SK-N-MC (cell line): ENCODE measurements at regions not wholly inside any gene's neighbourhood (a gene's known extent, or its start where the extent isn't known, plus 50 kb on each side); places are given as distances from the start of the nearest gene placed in this dataset.

Experiments
- DNase-seq: peaks from one replicate; pipeline ENCODE4 v3.0.0-alpha.2; 2011; ENCODE audit warnings: low read depth, low spot score
- H3K27ac ChIP-seq: fragments of 200-600 bp; sonication (generic); 2 replicates; pipeline ENCODE4 v1.5.1; 2016; ENCODE audit warnings: mixed run types
- H3K36me3 ChIP-seq: fragments of 200-600 bp; sonication (generic); 2 replicates; pipeline ENCODE4 v1.6.1; 2017; ENCODE audit warnings: antibody characterized with exemption, low read length, mixed read lengths; ENCODE audit not compliant: insufficient read depth
- H3K4me3 ChIP-seq: fragments of 200-600 bp; sonication (generic); 2 replicates; pipeline ENCODE4 v1.5.1; 2016
- H3K9ac ChIP-seq: fragments of 200-600 bp; sonication (generic); 2 replicates; pipeline ENCODE4 v1.8.0; 2017; ENCODE audit warnings: mixed run types, mixed read lengths; ENCODE audit not compliant: insufficient read length
- H3K9me3 ChIP-seq: fragments of 200-600 bp; sonication (generic); 2 replicates; pipeline ENCODE4 v1.6.1; 2017; ENCODE audit warnings: low read depth, mild to moderate bottlenecking, antibody characterized with exemption, low read length, moderate library complexity, mixed read lengths
- EZH2 ChIP-seq: fragments of 200-600 bp; sonication (generic); IDR thresholded peaks from one replicate; pipeline ENCODE4 v1.6.1; 2017; ENCODE audit warnings: antibody characterized with exemption
- FOXP2 ChIP-seq: optimal IDR thresholded peaks from 2 replicates; pipeline ENCODE3; 2011; ENCODE audit warnings: mild to moderate bottlenecking, moderate library complexity; ENCODE audit not compliant: insufficient read depth; ENCODE audit errors: extremely low read length, control extremely low read depth
- POLR2AphosphoS5 ChIP-seq: IDR thresholded peaks from 2 replicates; pipeline ENCODE4 v1.6.1; 2012; ENCODE audit warnings: mild to moderate bottlenecking, low read depth, low read length, borderline replicate concordance

DNA sequence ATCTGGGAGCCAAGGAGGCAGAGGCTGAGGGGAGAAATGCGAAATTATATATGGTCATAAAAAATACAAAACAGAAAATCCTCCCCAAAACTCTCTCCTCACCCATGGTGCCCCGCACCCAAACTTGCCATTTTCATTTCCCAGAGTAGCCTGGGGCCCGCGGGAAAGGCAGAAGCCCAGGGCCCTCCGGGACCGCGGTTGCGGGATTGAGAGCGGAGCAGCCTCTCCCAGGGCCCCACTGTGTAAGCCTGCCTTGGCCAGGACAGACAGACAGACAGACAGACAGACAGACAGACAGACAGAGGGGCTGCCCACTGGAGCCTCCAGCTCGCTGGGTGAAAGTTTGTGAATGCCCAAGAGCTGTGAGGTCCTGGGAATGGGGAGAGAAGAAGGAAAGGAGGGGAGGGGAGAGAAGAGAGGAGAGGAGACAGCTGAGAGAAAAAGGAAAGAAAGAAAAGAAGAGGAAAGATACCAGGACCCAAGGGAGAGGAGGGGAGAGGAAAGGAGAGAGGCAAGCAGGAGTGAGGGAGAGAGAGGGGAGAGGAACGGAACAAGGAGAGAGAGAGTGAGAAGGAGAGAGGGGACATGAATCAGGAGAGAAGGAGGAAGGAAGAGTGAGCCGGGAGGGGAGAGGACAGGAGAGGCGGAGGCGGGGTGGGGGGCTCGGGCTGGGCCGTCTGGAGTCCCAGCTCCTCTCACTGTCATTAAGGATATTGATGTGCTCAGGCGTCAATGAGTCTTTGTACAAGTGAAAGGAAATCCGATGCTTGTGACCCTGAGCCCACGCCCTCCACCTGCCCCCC, 69.3 kb upstream of the CASZ1 start:
- H3K27ac ChIP-seq: no peak overlapping the region
- no peaks in the 10 kb centered on the region for H3K9me3 ChIP-seq
- no peak overlapping the region for H3K9ac ChIP-seq
- no peak for TF ChIP-seq FOXP2
- no peak for TF ChIP-seq POLR2AphosphoS5
- no peak for TF ChIP-seq EZH2
- peak overlapping the region; percentile 20 for H3K4me3 ChIP-seq
- no peaks in the 10 kb centered on the region for H3K36me3 ChIP-seq
- no peak for DNase-seq

DNA sequence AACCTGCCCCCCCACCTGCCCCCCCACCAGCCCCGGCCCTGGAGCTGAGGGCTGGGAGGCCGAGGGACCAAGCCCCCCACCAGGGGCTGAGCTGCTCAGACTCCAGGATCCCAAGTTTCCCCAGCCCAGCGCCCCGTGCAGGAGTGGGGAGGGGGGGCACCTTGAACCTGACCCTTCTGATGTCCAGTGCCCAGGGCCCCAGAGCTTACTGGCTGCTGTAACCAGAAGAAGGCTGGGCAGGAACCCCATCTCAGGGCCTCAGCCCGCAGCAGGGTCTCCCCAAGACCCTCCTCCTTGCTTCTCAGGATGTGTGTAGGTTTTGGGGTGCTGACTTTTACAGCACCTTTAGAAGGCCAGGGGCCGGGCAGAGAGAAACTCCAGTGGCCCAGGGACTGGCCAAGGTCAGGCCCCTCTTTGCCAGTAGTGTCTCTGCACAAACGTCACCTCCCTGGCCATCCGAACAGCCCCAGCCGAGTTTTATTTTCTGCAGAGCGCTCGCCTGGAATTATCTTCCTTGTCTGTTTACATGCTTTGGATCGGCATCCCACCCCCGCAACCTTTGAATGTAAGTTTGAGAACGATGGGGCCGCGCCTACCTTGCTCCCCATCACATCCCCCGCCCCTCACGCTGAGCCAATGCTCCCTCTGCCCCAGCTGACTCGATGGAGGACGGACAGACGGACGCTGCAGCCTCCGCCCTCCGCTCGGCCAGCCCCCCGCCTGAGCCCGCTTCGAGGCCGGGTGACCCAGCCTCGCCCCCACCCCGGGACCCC, 70.1 kb upstream of the CASZ1 start:
- peak overlapping the region; percentile 77 for H3K4me3 ChIP-seq
- DNase-seq: no peak
- H3K9ac ChIP-seq: no peak overlapping the region
- no peak overlapping the region for H3K27ac ChIP-seq
- no peaks in the 10 kb centered on the region for H3K9me3 ChIP-seq
- H3K36me3 ChIP-seq: no peaks in the 10 kb centered on the region
- TF ChIP-seq EZH2 (no peak), FOXP2 (no peak), POLR2AphosphoS5 (no peak)

DNA sequence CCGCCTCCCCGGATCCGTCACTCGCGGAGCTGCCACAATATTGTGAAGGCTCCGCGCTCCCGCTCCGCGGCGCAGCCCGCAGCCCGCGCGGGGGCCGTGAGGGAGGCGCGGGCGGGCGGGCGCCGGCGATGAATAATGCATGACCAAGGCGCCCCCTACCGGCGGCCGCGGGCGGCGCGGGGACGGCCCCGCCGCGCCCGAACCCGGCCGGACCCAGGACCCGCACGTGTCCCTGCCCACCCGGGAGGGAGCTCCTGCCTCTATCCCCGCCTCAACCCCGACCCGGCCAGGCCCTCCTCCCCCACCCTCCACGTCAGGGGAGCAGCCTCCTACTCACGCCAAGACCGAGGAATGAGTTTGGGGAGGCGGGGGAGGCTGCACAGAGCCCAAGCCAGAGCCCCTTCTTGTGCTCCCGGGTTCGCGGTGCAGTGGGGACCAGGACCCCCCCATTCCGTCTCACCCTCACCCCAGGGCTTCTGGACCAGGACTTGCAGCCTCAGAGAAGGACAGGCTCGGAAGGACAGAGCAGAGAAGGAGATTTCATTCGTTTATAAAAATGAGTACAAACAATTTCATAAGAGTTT, 70.8 kb upstream of the CASZ1 start:
- H3K36me3 ChIP-seq: no peaks in the 10 kb centered on the region
- H3K9ac ChIP-seq: peak overlapping the region; percentile 69
- DNase-seq: no peak
- no peak overlapping the region for H3K27ac ChIP-seq
- H3K4me3 ChIP-seq: peak overlapping the region; percentile 77
- no peak for TF ChIP-seq POLR2AphosphoS5
- no peaks in the 10 kb centered on the region for H3K9me3 ChIP-seq

DNA sequence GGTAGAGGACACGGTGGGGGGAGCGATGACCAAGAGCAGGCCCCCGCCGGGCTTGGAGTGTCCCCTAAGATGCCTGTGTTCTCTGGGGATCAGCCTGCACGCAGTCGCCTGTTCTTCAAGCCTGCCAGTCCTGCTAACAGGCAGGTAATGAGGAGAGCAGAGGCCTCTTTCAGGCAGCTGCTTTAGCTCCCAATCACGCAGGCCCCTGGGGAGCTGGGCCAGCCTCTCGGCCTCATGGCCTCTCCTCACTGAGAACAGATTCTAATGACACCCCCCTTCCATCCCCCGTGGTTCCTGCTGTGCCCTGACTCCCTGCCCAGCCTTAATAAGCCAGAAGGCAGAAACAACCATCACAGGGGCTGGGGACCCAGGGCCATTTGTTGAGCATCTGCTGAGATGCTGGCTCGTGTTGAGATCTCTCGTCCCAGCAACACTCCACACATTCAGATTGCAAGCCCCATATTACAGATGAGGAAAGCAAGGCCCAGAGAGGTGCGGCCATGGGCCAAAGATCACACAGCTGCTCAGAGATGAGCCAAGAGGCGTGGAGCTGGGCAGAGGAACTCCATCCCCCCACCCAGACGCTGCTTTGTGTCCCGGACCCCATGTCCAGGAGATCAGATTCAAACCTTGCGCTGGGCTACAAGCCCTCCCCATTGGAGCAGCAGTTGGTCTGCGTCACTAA, 71.6 kb upstream of the CASZ1 start:
- H3K27ac ChIP-seq: no peak overlapping the region
- H3K9me3 ChIP-seq: no peaks in the 10 kb centered on the region
- H3K4me3 ChIP-seq: no peak overlapping the region
- peak overlapping the region; percentile 69 for H3K9ac ChIP-seq
- TF ChIP-seq EZH2 (no peak), POLR2AphosphoS5 (no peak), FOXP2 (no peak)
- DNase-seq: no peak
- no peaks in the 10 kb centered on the region for H3K36me3 ChIP-seq

DNA sequence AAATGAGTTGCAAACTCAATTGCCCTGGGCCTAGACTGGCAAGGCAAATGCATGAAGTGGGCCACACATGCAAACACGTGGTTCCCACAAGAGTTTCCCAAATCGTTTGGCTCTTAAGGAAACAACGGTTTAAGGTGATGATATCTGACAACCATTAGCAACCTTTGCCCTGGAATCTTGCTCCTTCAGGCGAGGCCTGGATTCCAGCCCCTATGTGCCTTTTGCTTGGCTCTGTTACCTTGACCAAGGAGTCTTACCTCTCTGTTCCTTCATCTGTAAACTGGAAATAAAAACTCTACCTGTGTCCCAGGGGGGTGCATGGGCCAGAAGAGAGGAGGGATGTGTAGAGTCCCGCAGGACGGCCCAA, 72.1 kb upstream of the CASZ1 start:
- no peaks in the 10 kb centered on the region for H3K9me3 ChIP-seq

DNA sequence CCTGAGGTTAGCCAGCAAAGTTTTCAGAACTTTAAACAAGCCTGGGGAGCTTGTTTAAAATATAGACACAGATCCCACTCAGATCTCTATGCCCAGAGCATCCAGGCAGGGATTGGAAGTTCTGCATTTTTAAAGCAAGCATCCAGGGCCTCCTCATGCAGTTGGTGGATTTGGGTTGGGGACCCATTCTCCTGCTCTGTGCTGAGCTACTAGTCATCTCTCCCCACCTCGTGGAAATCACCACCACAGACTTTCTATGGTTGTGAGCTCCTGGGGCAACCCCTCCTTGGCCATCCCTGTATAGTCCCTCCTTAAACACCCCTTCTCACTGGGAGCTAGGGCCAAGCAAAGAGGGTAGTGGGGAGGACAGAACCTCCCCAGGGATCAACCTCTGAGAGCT, 73.5 kb upstream of the CASZ1 start:
- Histone ChIP-seq H3K4me3 (no peak overlapping the region), H3K27ac (no peak overlapping the region), H3K36me3 (no peaks in the 10 kb centered on the region), H3K9ac (no peak overlapping the region), H3K9me3 (no peaks in the 10 kb centered on the region)
- no peak for TF ChIP-seq EZH2
- TF ChIP-seq POLR2AphosphoS5: no peak
- TF ChIP-seq FOXP2: no peak
- no peak for DNase-seq

More for the DNA sequence above, 72.1 kb upstream of the CASZ1 start:
- no peak for TF ChIP-seq EZH2
- TF ChIP-seq FOXP2: no peak
- no peak for TF ChIP-seq POLR2AphosphoS5
- Histone ChIP-seq H3K27ac (no peak overlapping the region), H3K4me3 (no peak overlapping the region), H3K36me3 (no peaks in the 10 kb centered on the region), H3K9ac (no peak overlapping the region)
- DNase-seq: no peak

DNA sequence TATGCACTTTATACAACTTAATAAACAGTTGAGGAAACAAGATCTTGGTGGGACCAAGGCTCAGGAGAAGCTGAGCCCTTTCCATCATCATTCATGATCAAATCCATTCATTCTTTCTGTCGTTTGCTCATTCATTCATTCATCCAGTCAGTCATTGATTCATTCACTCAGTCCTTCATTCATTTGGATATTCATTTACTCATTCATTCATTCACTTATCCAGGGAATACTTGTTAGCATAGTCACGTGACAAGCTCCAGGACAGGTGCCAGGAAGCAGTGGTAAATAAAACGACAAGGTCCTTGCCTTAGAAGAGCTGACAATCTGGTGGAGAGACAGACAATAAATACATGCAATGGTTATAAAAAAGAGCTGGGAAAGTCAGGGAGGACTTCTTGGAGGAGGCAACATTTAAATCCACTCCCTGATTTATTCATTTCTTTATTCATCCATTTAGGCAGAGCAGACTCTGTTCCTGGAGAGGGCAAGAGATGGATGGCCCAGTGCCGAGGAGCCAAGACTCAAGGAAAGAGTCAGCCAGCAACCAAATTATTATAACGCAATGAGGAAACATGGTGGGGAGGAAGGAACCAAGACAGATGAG, 74.1 kb upstream of the CASZ1 start:
- no peak for DNase-seq
- no peak for TF ChIP-seq POLR2AphosphoS5
- TF ChIP-seq EZH2: no peak
- TF ChIP-seq FOXP2: no peak
- H3K36me3 ChIP-seq: no peaks in the 10 kb centered on the region

DNA sequence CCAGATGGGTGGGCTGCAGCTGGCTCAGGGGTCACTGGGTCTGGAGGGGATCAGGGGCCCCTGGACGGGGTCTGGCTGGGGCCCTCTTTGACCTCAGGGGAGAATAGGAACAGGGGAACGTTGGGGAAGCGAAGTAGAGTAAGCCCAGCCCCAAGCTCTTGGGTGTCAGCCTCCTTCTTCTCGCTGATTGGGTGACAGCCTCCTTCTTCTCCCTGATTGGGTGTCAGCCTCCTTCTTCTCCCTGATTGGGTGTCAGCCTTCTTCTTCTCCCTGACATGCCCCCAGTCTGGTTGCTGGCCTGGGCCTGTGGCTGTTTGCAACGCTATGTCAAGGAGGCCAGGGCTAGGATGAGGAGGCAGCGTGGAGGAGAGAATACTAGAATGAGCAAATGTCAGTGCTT, 76.7 kb upstream of the CASZ1 start:
- Histone ChIP-seq H3K9ac (no peak overlapping the region), H3K27ac (no peak overlapping the region), H3K36me3 (no peaks in the 10 kb centered on the region), H3K9me3 (no peaks in the 10 kb centered on the region), H3K4me3 (no peak overlapping the region)
- TF ChIP-seq FOXP2 (no peak), EZH2 (no peak)
- no peak for DNase-seq

More for the DNA sequence above, 74.1 kb upstream of the CASZ1 start:
- no peaks in the 10 kb centered on the region for H3K9me3 ChIP-seq
- H3K9ac ChIP-seq: no peak overlapping the region
- H3K4me3 ChIP-seq: no peak overlapping the region
- H3K27ac ChIP-seq: no peak overlapping the region
